Epidermal melanocyte (primary cell): ENCODE measurements at regions not wholly inside any gene's neighbourhood (a gene's known extent, or its start where the extent isn't known, plus 50 kb on each side); places are given as distances from the start of the nearest gene placed in this dataset.
"Not testable (repeated sequence)": the region's sequence is repeated elsewhere in the genome, so short reads cannot be mapped to it uniquely, and the experiment has no call there.

Experiments used
- DNase-seq: peaks from one replicate; pipeline ENCODE4 v3.0.0; 2011; ENCODE audit warnings: low spot score; ENCODE audit not compliant: insufficient read length

DNA sequence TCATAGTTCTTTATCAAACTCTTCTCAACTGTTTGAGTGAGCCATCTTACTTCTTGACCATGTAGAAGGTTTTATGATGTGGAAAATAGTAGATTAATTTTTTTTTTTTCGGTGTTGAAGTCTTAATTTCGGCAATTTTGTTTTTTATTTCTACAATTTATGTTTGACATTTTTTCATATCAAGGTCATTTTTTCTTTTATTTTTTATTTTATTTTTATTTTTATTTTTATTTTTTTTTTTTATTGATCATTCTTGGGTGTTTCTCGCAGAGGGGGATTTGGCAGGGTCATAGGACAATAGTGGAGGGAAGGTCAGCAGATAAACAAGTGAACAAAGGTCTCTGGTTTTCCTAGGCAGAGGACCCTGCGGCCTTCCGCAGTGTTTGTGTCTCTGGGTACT, 203.8 kb upstream of the CBLB start:
- DNase-seq = not testable (repeated sequence)

DNA sequence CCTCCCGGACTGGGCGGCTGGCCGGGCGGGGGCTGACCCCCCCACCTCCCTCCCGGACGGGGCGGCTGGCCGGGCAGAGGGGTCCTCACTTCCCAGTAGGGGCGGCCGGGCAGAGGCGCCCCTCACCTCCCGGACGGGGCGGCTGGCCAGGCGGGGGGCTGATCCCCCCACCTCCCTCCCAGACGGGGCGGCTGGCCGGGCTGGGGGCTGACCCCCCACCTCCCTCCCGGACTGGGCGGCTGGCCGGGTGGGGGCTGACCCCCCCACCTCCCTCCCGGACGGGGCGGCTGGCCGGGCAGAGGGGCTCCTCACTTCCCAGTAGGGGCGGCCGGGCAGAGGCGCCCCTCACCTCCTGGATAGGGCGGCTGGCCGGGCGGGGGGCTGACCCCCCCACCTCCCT, 205.0 kb upstream of the CBLB start:
- DNase-seq = not testable (repeated sequence)

GRCh38 chr3:106075731-106076130, 206.9 kb upstream of the CBLB start:
- DNase-seq = not testable (repeated sequence)

GRCh38 chr3:106078635-106079034, 209.8 kb upstream of the CBLB start:
- DNase-seq = no peak

DNA sequence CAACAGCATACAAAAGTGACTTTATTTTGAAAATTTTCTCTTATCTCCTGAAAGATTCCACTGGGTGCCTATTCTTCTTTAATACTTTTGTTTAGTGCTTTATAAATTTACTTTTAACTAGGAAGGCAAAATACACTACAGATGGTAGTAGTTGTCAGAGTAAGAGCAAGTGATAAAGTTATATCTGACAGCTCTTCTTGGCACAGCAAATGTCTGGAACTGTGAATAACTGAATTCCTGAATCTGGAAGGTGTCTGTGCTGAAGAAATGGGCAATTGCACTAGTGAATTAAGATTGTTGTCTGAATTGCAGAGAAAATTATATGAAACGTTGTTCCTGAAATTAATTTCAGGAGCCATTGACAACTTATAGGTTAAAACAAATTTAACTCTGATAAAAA, 213.8 kb upstream of the CBLB start:
- no peak for DNase-seq

GRCh38 chr3:106083207-106083606, 214.4 kb upstream of the CBLB start:
- no peak for DNase-seq

- DNase-seq = no peak
Observed at GRCh38 chr3:106083854-106084253, 215.0 kb upstream of the CBLB start.

DNA sequence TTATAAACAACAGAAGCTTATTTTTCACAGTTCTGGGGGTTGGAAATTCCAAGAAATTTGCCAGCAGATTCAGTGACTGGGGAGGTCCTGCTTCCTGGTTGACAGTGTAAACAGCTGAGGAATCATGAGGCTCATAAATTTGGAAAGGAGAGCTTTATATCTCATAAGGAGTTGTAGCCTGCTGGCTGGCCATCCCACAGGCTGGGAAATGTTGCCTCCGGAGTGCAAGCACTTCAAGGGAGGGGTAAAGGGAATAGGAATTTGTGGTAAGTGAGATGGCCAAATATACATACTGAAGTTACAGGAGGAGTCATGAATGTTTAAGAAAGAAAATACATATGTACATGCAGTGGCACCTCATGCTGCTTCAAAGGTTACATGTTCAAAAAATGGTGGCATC, 217.2 kb upstream of the CBLB start:
- DNase-seq = no peak

DNA sequence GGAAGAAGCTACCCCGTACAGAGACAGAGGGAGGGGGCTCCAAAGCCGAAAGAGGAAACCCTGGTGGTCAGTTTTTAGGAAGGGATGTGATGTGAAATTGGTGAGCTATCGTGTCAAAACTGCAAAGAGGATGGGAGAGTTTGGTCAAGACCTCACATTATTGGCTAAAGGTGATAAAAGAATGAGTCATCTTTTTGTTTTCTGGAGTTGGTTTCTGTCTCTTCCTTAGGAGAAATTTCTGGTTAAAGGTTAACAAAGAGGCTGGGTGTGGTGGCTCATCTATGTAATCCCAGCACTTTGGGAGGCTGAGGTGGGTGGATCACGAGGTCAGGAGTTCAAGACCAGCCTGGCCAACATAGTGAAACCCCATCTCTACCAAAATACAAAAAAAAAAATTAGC, 217.8 kb upstream of the CBLB start:
- DNase-seq = no peak

- DNase-seq = no peak
Observed at GRCh38 chr3:106088304-106088703, 219.5 kb upstream of the CBLB start.

- DNase-seq = no peak
Observed at GRCh38 chr3:106088899-106089298, 220.1 kb upstream of the CBLB start.

DNA sequence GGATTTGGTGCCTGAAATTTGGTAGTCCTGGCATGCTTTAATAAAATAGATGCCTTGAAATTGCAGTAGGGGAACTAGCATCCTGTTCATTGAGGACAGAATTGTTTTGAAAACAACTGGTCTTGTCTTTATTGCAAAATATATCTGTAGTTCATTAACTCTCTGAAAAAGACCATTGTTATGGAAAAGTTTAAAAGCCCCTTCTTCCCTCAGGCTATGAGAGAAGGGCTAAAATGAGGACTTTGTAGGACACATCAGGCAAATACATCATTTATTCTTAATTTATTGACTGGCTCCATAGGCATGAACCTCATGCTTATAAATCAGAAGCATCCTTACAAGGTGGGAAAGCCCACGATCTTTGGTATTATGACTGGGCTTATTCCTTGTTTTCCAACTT, 221.0 kb upstream of the CBLB start:
- no peak for DNase-seq

DNA sequence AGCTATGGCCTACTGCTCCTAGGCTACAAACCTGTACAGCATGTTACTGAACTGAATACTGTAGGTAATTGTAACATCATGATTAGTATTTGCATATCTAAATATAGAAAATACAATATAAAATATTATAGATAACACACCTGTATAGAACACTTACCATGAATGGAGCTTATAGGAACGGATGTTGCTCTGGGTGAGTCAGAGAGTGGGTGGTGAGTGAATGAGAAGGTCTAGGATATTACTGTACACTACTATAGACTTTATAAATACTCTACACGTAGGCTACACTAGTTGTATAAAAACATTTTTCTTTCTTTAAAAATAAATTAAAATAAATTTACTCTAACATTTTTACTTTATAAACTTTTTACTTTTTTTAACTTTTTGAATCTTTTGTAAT, 224.0 kb upstream of the CBLB start:
- DNase-seq = no peak

DNA sequence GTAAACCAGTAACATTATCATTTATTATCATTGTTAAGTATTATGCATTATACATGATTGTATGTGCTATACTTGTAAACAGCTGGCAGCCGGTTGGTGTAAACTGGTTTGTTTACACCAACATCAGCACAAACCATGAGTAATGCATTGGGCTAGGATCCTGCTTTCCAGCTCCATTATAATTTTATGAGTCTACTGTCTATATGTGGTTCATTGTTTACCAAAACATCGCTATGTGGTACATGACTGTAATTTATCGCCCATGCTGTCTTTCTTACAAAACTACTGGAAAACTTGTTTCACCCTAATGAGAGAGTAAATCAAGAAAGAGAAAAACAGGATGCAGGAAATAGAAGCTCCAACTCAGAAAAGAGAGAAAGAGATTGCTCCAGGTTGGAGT, 224.8 kb upstream of the CBLB start:
- DNase-seq = no peak

GRCh38 chr3:106097817-106098435, 229.1 kb upstream of the CBLB start:
- peak; percentile 24 for DNase-seq

GRCh38 chr3:106103383-106103782, 234.6 kb upstream of the CBLB start:
- DNase-seq = no peak

DNA sequence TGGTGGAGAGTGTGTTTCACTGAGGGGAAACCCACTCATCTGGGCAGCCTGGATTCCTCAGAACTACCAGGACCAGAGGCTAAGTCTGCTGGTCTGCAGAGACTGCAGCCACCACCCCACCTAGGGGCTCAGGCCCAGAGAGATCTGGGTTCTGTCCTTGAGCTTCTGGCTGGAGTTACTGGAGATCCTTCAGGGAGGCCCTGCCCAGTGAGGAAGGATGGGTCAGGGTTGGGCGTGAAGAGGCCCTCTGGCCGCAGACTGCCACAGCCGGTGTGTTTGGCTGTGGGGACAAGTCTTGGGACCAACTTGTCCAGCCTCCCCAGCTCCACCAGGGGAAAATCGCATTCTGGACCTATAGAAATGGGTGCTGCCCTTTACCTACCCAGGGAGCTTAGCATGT, 235.3 kb upstream of the CBLB start:
- no peak for DNase-seq

- DNase-seq = no peak
Observed at GRCh38 chr3:106108925-106109324, 240.1 kb upstream of the CBLB start.

DNA sequence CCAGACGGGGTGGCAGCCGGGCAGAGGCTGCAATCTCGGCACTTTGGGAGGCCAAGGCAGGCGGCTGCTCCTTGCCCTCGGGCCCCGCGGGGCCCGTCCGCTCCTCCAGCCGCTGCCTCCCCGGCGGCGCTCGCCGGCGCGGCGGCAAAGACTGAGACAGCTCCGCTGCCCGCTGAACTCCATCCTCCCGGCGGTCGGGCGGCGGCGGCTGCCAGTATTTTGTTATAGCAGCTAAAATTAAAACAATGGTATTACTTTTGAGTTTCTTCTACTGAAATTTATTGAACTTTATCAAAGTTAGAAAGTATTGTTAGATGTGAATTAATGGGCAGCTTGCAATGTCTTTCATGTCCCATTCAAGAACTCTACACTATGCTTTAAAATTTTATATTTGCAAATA, 243.7 kb upstream of the CBLB start:
- not testable (repeated sequence) for DNase-seq

- DNase-seq = no peak
Observed at GRCh38 chr3:106113747-106114146, 244.9 kb upstream of the CBLB start.

DNA sequence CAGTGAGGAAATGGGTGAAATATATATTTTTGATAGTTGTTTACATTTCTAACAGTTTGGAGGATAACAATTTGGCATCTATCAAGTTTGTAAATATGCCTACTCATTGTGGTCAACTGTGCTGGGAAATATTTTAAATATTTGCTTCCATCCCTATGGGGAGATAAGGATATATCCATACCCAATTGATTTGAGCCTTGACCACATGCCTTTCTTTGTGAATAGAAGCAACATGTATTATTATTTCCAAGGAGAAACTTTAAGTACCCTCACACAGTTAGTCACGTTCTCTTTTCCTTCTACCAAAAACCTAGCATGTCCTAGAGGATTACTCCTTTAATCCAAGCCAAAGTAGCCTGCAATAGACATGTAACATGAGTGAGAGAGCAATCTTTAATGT, 245.4 kb upstream of the CBLB start:
- no peak for DNase-seq

GRCh38 chr3:106114848-106115247, 246.0 kb upstream of the CBLB start:
- DNase-seq = no peak

DNA sequence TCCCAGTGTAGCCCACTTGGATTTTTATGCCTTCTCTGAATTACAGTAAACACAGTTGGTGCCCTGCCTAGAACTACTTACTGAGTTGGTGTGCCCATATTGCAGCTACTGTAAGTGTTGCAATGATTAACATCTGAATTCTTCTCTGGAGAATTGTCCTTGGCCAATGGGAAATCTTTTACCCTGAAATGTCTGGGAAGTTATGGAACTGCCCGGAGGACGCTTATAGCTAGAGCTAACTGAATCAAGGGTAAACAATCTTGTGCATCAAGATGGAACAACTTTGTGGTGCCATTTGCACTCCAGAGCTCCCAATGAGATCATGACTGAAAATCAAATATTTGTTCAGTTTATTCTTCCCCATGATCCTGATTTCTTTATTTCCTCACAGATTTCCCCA, 246.7 kb upstream of the CBLB start:
- DNase-seq = no peak
